SH-SY5Y (cell line): ENCODE measurements at regions not wholly inside any gene's neighbourhood (a gene's known extent, or its start where the extent isn't known, plus 50 kb on each side); places are given as distances from the start of the nearest gene placed in this dataset.

Experiments used
- GATA2 ChIP-seq: IDR thresholded peaks from 2 replicates; pipeline ENCODE4 v1.6.1; 2011; ENCODE audit warnings: mild to moderate bottlenecking, low read depth, low read length
- GATA3 ChIP-seq: IDR thresholded peaks from 2 replicates; pipeline ENCODE4 v1.6.1; 2011; ENCODE audit warnings: low read depth, mild to moderate bottlenecking, low read length, moderate library complexity

GRCh38 chr22:35205961-35206360, 51.3 kb upstream of the HMGXB4 start:
- TF ChIP-seq GATA3 (no peak), GATA2 (no peak)
